Liver (tissue), 3 donors: ENCODE measurements at regions not wholly inside any gene's neighbourhood (a gene's known extent, or its start where the extent isn't known, plus 50 kb on each side); places are given as distances from the start of the nearest gene placed in this dataset.

ENCODE experiments used
- ATF3 ChIP-seq: IDR thresholded peaks from 2 replicates; pipeline ENCODE4 v1.6.1; 2016; ENCODE audit warnings: antibody characterized with exemption
- CTCF ChIP-seq: fragments of 150-350 bp; IDR thresholded peaks from 2 replicates; pipeline ENCODE4 v1.5.1; 2017; ENCODE audit warnings: improper control_type of control experiment, low read depth, low read length; ENCODE audit not compliant: missing input control
- EGR1 ChIP-seq, 2 donors: IDR thresholded peaks; 2 replicates each; pipeline ENCODE4 v1.6.1; 2016 to 2018; ENCODE audit warnings: antibody characterized with exemption in 2 of 2, low read depth in 2 of 2
- FOXA1 ChIP-seq: IDR thresholded peaks from 2 replicates; pipeline ENCODE4 v1.6.1; 2016; ENCODE audit warnings: antibody characterized with exemption
- JUND ChIP-seq, 2 donors: IDR thresholded peaks; 2 replicates each; pipeline ENCODE4 v1.6.1; 2016; ENCODE audit warnings: antibody characterized with exemption in 2 of 2
- NR2F2 ChIP-seq: IDR thresholded peaks from 2 replicates; pipeline ENCODE4 v1.6.1; 2016; ENCODE audit warnings: antibody characterized with exemption
- RAD21 ChIP-seq, 2 donors: IDR thresholded peaks; 2 replicates each; pipeline ENCODE4 v1.6.1; 2016; ENCODE audit warnings: antibody characterized with exemption in 2 of 2, mild to moderate bottlenecking in 2 of 2
- RXRA ChIP-seq, 2 donors: IDR thresholded peaks; 2 replicates each; pipeline ENCODE4 v1.6.1; 2017 to 2018; ENCODE audit warnings: antibody characterized with exemption in 2 of 2, mild to moderate bottlenecking in 1 of 2
- SP1 ChIP-seq: IDR thresholded peaks from 2 replicates; pipeline ENCODE4 v1.6.1; 2018; ENCODE audit warnings: antibody characterized with exemption, mild to moderate bottlenecking
- YY1 ChIP-seq: IDR thresholded peaks from 2 replicates; pipeline ENCODE4 v1.6.1; 2016; ENCODE audit warnings: antibody characterized with exemption, mild to moderate bottlenecking
- ZBTB33 ChIP-seq: IDR thresholded peaks from 2 replicates; pipeline ENCODE4 v1.6.1; 2016; ENCODE audit warnings: antibody characterized with exemption
- TF ChIP-seq, protein P1 (sequence below): IDR thresholded peaks from 2 replicates; pipeline ENCODE4 v1.6.1; 2016; ENCODE audit warnings: antibody characterized with exemption
- donor health status: healthy.
- donor health status: healthy.

GRCh38 chr10:106513352-106513771, 651.1 kb downstream of the SORCS1 start:
- no peak for TF ChIP-seq CTCF
- no peak for TF ChIP-seq RAD21 (IDR thresholded peaks at IDR 0.05)
- TF ChIP-seq SP1, result no peak
- TF ChIP-seq EGR1 (IDR thresholded peaks at IDR 0.05; ENCODE audit: low read depth in 2 of 2), result no peak
- TF ChIP-seq ZBTB33, result no peak
- no peak for TF ChIP-seq FOXA1
- no peak for TF ChIP-seq JUND (IDR thresholded peaks at IDR 0.05)
- TF ChIP-seq ATF3, result no peak
- no peak for TF ChIP-seq YY1
- TF ChIP-seq, protein P1, sequence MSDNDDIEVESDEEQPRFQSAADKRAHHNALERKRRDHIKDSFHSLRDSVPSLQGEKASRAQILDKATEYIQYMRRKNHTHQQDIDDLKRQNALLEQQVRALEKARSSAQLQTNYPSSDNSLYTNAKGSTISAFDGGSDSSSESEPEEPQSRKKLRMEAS, result no peak
- no peak for TF ChIP-seq RXRA (IDR thresholded peaks at IDR 0.05)
- no peak for TF ChIP-seq NR2F2
